ENCODE measurements at regions not wholly inside any gene's neighbourhood (a gene's known extent, or its start where the extent isn't known, plus 50 kb on each side); places are given as distances from the start of the nearest gene placed in this dataset.

DNA sequence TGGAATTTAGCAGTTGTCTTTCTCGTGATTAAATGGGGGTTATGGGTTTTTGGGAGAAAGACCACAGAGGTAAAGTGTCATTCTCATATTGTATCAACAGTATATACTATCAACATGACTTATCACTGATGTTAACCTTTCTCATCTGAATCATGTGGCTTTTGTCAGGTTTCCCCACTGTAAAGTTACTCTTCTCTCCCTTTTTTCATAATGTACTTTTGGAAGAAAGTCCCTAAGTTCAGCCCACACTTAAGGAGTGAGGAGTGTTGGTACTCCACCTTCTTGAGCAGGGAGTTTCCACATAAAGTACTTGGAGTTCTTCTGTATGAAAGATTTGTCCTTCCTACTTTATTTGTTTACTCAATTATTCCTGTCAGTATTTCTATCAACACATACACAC lies 169.9 kb downstream of the ZNF330 start:
- ChIA-PET CTCF (ENCODE audit: low intra/inter-chr PET ratio) (no interaction called here), POLR2A (no interaction called here)
- H3K27me3 ChIP-seq (ENCODE audit: control insufficient read depth in 2 of 2, insufficient read depth in 2 of 2, low read length in 2 of 2), result no peaks in the 10 kb centered on the region
- no peaks in the 10 kb centered on the region for H3K79me2 ChIP-seq (ENCODE audit: control insufficient read depth, insufficient read depth, low read length)
- no peaks in the 10 kb centered on the region for H4K20me1 ChIP-seq (replicated peaks; ENCODE audit: control insufficient read depth, insufficient read depth, low read length)
- no TSS peak for BruUV-seq (replicated peaks)
- no peak for TF ChIP-seq ZNF589 (CRISPR knock-in tag; IDR thresholded peaks at IDR 0.05; ENCODE audit: low read depth)
- no peak for TF ChIP-seq GTF2E2 (tag; IDR thresholded peaks at IDR 0.05)
- TF ChIP-seq TBP (optimal IDR thresholded peaks at IDR 0.05; ENCODE audit: low read depth, low read length), result no peak
- no peak for TF ChIP-seq FIP1L1 (IDR thresholded peaks at IDR 0.05; ENCODE audit: low read depth, low read length, poor library complexity, severe bottlenecking)
- TF ChIP-seq ZBTB17 (CRISPR knock-in tag; IDR thresholded peaks at IDR 0.05), result no peak
- TF ChIP-seq THRAP3 (IDR thresholded peaks at IDR 0.05; ENCODE audit: borderline replicate concordance), result no peak
- in situ Hi-C loops (cut with MboI), result no loop called here
- intact Hi-C loops (cut with micrococcal nuclease), result no loop called here
- no peak overlapping the region for H3K9ac ChIP-seq (ENCODE audit: insufficient read depth in 1 of 2, low read depth in 2 of 2, low read length in 2 of 2)
- no peak overlapping the region for H3K4me2 ChIP-seq (ENCODE audit: insufficient read depth, low read length)
- H3K9me3 ChIP-seq (replicated peaks; ENCODE audit: control insufficient read depth, insufficient read depth, low read depth, low read length), result no peaks in the 10 kb centered on the region
- H3K4me1 ChIP-seq (replicated peaks in 1 of 2; ENCODE audit: control insufficient read depth in 2 of 2, insufficient read depth in 2 of 2, low read length in 2 of 2), result no peaks in the 10 kb centered on the region
- no peak overlapping the region for H2AFZ ChIP-seq (ENCODE audit: low read depth, low read length)
- no peaks in the 10 kb centered on the region for H3K9me1 ChIP-seq (ENCODE audit: control insufficient read depth, insufficient read depth, low read length)
- FAIRE-seq (no peak), ATAC-seq (no peak), DNase-seq (ENCODE audit: extremely low read depth in 1 of 4, low spot score in 3 of 4) (no peak)
- H3K4me3 ChIP-seq, result no peak overlapping the region
- H3K27ac ChIP-seq (ENCODE audit: extremely low read depth, low read depth, low read length), result no peak overlapping the region
- H3K36me3 ChIP-seq (ENCODE audit: control insufficient read depth, insufficient read depth, low read length), result no peaks in the 10 kb centered on the region
- 0% methylated on average over 1 of the region's 1 CpG for WGBS (ENCODE audit: insufficient coverage, low coverage, missing lambda C conversion rate)

DNA sequence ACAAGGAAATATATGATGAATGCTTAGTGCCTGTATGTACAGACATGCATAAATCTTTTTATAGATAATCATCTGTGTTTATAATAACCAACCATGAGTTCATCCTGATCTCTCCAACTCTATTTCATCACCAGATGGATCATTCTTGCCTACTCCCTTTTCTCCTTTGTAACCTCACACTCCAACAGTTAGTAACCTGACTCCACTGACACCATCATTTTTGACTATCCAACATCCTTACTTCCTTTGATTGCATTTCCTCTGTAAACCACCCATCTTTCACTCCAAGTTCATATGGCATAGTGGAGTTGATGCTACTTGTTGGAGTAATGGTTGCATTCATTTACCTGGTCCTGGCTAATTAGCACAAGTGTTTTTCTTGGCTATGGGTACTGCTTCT lies 170.6 kb downstream of the ZNF330 start:
- H3K36me3 ChIP-seq (ENCODE audit: control insufficient read depth, insufficient read depth, low read length), result no peaks in the 10 kb centered on the region
- H4K20me1 ChIP-seq (replicated peaks; ENCODE audit: control insufficient read depth, insufficient read depth, low read length), result no peaks in the 10 kb centered on the region
- H3K4me2 ChIP-seq (ENCODE audit: insufficient read depth, low read length), result no peak overlapping the region
- in situ Hi-C loops (cut with MboI), result no loop called here
- POLR2A ChIA-PET, result no interaction called here
- BruUV-seq (replicated peaks), result no TSS peak
- CTCF ChIA-PET (ENCODE audit: low intra/inter-chr PET ratio), result no interaction called here
- no peak overlapping the region for H3K9ac ChIP-seq (ENCODE audit: insufficient read depth in 1 of 2, low read depth in 2 of 2, low read length in 2 of 2)
- H3K27ac ChIP-seq (ENCODE audit: extremely low read depth, low read depth, low read length), result no peak overlapping the region
- H3K9me3 ChIP-seq (replicated peaks; ENCODE audit: control insufficient read depth, insufficient read depth, low read depth, low read length), result no peaks in the 10 kb centered on the region
- no peak overlapping the region for H2AFZ ChIP-seq (ENCODE audit: low read depth, low read length)
- no peak for ATAC-seq
- H3K79me2 ChIP-seq (ENCODE audit: control insufficient read depth, insufficient read depth, low read length), result no peaks in the 10 kb centered on the region
- H3K27me3 ChIP-seq (ENCODE audit: control insufficient read depth in 2 of 2, insufficient read depth in 2 of 2, low read length in 2 of 2), result no peaks in the 10 kb centered on the region
- H3K4me1 ChIP-seq (replicated peaks in 1 of 2; ENCODE audit: control insufficient read depth in 2 of 2, insufficient read depth in 2 of 2, low read length in 2 of 2), result no peaks in the 10 kb centered on the region
- no peak for DNase-seq (ENCODE audit: extremely low read depth in 1 of 4, low spot score in 3 of 4)
- intact Hi-C loops (cut with micrococcal nuclease), result no loop called here
- H3K4me3 ChIP-seq, result no peak overlapping the region
- H3K9me1 ChIP-seq (ENCODE audit: control insufficient read depth, insufficient read depth, low read length), result no peaks in the 10 kb centered on the region
- FAIRE-seq, result no peak
- TF ChIP-seq EGR1 (conservative IDR thresholded peaks at IDR 0.05) (no peak), ZNF165 (CRISPR knock-in tag; IDR thresholded peaks at IDR 0.05; ENCODE audit: borderline replicate concordance) (no peak), PHF8 (IDR thresholded peaks at IDR 0.05; ENCODE audit: borderline replicate concordance, low read length) (no peak), SOX6 (IDR thresholded peaks at IDR 0.05) (no peak), KDM5B (IDR thresholded peaks at IDR 0.05; ENCODE audit: insufficient replicate concordance, low read depth, low read length) (no peak), ZFP1 (CRISPR knock-in tag; IDR thresholded peaks at IDR 0.05) (no peak), RNF2 (IDR thresholded peaks at IDR 0.05) (no peak), ZFX (CRISPR knock-in tag; IDR thresholded peaks at IDR 0.05) (no peak), ATF1 (CRISPR knock-in tag; IDR thresholded peaks at IDR 0.05) (no peak), ATF1 (tag; IDR thresholded peaks at IDR 0.05) (no peak)
- TF ChIP-seq, protein P1, sequence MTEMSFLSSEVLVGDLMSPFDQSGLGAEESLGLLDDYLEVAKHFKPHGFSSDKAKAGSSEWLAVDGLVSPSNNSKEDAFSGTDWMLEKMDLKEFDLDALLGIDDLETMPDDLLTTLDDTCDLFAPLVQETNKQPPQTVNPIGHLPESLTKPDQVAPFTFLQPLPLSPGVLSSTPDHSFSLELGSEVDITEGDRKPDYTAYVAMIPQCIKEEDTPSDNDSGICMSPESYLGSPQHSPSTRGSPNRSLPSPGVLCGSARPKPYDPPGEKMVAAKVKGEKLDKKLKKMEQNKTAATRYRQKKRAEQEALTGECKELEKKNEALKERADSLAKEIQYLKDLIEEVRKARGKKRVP (CRISPR knock-in tag; IDR thresholded peaks at IDR 0.05), result no peak
- TF ChIP-seq, protein P2, sequence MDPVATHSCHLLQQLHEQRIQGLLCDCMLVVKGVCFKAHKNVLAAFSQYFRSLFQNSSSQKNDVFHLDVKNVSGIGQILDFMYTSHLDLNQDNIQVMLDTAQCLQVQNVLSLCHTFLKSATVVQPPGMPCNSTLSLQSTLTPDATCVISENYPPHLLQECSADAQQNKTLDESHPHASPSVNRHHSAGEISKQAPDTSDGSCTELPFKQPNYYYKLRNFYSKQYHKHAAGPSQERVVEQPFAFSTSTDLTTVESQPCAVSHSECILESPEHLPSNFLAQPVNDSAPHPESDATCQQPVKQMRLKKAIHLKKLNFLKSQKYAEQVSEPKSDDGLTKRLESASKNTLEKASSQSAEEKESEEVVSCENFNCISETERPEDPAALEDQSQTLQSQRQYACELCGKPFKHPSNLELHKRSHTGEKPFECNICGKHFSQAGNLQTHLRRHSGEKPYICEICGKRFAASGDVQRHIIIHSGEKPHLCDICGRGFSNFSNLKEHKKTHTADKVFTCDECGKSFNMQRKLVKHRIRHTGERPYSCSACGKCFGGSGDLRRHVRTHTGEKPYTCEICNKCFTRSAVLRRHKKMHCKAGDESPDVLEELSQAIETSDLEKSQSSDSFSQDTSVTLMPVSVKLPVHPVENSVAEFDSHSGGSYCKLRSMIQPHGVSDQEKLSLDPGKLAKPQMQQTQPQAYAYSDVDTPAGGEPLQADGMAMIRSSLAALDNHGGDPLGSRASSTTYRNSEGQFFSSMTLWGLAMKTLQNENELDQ (CRISPR knock-in tag; IDR thresholded peaks at IDR 0.05; ENCODE audit: borderline replicate concordance), result no peak
